ENCODE measurements at regions not wholly inside any gene's neighbourhood (a gene's known extent, or its start where the extent isn't known, plus 50 kb on each side); places are given as distances from the start of the nearest gene placed in this dataset.

DNA sequence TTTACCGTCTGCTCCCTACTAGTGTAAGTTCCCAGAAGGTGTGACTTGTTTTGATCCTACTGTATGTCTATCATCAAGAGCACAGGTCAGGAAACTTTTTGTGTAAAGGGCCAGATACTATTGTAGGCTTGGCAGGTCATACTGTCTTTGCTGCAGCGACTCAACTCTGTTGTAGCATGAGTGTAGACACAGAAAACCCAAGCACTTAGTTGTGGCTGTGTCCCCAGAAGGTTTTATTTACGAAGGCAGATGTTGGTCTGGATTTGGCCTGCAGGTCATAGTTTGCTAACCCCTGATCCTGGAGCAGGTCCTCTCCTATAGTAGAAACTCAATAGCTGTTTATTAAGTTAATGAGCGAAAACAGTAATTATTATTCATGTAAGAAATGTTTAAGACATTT, 365.9 kb upstream of the B3GALT2 start:
- no peak overlapping the region for H2AFZ ChIP-seq (replicated peaks)
- no peaks in the 10 kb centered on the region for H3K9me3 ChIP-seq (ENCODE audit: low read depth)
- H3K4me1 Mint-ChIP-seq: no peaks in the 10 kb centered on the region
- TF ChIP-seq EZH2phosphoT487 (IDR thresholded peaks at IDR 0.05): no peak
- no peak for TF ChIP-seq EZH2 (IDR thresholded peaks at IDR 0.05)
- TF ChIP-seq, protein P1, sequence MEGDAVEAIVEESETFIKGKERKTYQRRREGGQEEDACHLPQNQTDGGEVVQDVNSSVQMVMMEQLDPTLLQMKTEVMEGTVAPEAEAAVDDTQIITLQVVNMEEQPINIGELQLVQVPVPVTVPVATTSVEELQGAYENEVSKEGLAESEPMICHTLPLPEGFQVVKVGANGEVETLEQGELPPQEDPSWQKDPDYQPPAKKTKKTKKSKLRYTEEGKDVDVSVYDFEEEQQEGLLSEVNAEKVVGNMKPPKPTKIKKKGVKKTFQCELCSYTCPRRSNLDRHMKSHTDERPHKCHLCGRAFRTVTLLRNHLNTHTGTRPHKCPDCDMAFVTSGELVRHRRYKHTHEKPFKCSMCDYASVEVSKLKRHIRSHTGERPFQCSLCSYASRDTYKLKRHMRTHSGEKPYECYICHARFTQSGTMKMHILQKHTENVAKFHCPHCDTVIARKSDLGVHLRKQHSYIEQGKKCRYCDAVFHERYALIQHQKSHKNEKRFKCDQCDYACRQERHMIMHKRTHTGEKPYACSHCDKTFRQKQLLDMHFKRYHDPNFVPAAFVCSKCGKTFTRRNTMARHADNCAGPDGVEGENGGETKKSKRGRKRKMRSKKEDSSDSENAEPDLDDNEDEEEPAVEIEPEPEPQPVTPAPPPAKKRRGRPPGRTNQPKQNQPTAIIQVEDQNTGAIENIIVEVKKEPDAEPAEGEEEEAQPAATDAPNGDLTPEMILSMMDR (IDR thresholded peaks at IDR 0.05): no peak
- H3K27me3 Mint-ChIP-seq (ENCODE audit: insufficient read depth, low read depth): peaks cover 2% of the 10 kb centered on the region
- H3K36me3 Mint-ChIP-seq: no peaks in the 10 kb centered on the region
- no peaks in the 10 kb centered on the region for H3K79me2 ChIP-seq (ENCODE audit: low read depth)
- H4K20me1 ChIP-seq (ENCODE audit: low read depth): no peaks in the 10 kb centered on the region
- no peak overlapping the region for H3K4me2 ChIP-seq
- no peak for DNase-seq (ENCODE audit: low spot score)
- no peaks in the 10 kb centered on the region for H3F3A ChIP-seq (ENCODE audit: low read depth)
- H3K4me3 ChIP-seq: no peak overlapping the region
- no peak overlapping the region for H3K9ac ChIP-seq
- no peak overlapping the region for H3K27ac Mint-ChIP-seq
- no peaks in the 10 kb centered on the region for H3K36me3 ChIP-seq
- H3K27me3 ChIP-seq: no peaks in the 10 kb centered on the region
- H3K9me3 Mint-ChIP-seq: no peaks in the 10 kb centered on the region
- no peak overlapping the region for H3K4me3 Mint-ChIP-seq
- H3K4me1 ChIP-seq: no peaks in the 10 kb centered on the region
- H3K27ac ChIP-seq: no peak overlapping the region

DNA sequence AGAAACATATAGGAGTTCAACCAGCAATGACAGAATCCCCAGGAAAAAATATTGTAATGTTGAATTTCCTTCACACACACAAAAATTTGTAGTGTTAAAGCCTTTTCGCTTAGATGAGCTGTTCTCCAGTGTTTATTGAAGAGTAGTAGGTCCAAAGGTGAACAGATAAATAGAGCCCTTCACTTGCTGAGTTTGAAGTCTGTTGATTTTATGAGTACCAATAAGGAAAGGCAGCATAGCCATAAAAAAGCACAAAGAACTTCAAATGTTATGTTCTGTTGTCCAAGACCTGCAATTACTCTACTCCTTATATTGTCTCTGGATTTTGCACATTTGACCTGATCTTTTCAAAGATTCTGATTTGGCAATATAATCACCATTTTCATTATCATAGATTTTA, 362.7 kb upstream of the B3GALT2 start:
- H3F3A ChIP-seq (ENCODE audit: low read depth): no peaks in the 10 kb centered on the region
- peaks cover 2% of the 10 kb centered on the region for H3K27me3 Mint-ChIP-seq (ENCODE audit: insufficient read depth, low read depth)
- H3K9me3 ChIP-seq (ENCODE audit: low read depth): no peaks in the 10 kb centered on the region
- H3K9ac ChIP-seq: no peak overlapping the region
- H3K4me3 Mint-ChIP-seq: no peak overlapping the region
- no peak overlapping the region for H3K27ac ChIP-seq
- no peak overlapping the region for H3K4me2 ChIP-seq
- H3K4me3 ChIP-seq: no peak overlapping the region
- no peak for DNase-seq (ENCODE audit: low spot score)
- no peaks in the 10 kb centered on the region for H3K4me1 ChIP-seq
- no peak overlapping the region for H2AFZ ChIP-seq (replicated peaks)
- no peaks in the 10 kb centered on the region for H3K36me3 ChIP-seq
- H3K4me1 Mint-ChIP-seq: no peaks in the 10 kb centered on the region
- TF ChIP-seq EZH2phosphoT487 (IDR thresholded peaks at IDR 0.05) (no peak), EZH2 (IDR thresholded peaks at IDR 0.05) (no peak)
- TF ChIP-seq, protein P1 (IDR thresholded peaks at IDR 0.05): no peak
- H3K9me3 Mint-ChIP-seq: no peaks in the 10 kb centered on the region
- no peaks in the 10 kb centered on the region for H3K79me2 ChIP-seq (ENCODE audit: low read depth)
- no peak overlapping the region for H3K27ac Mint-ChIP-seq
- H4K20me1 ChIP-seq (ENCODE audit: low read depth): no peaks in the 10 kb centered on the region
- no peaks in the 10 kb centered on the region for H3K27me3 ChIP-seq
- H3K36me3 Mint-ChIP-seq: no peaks in the 10 kb centered on the region

DNA sequence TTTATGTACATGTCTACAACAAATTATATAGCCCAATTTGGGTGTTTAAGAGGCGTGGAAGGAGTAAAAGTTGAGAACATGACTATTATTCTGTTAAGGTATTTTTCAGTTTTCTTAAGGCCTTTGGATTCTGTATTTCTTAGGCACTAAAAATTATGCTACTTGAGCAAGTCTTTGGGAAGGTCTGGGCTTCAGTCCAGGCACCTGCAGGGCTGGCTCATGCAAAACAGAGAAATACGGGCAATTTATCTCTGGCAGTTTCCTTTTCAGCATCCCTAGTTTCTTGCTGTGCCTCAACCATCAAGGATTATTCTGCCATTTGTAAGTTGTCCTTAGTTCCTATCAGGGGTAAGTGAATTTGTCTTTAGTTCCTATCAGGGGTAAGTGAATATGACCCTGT, 358.8 kb upstream of the B3GALT2 start:
- H3K9ac ChIP-seq: no peak overlapping the region
- H3K4me1 ChIP-seq: peaks cover 7% of the 10 kb centered on the region
- TF ChIP-seq EZH2phosphoT487 (IDR thresholded peaks at IDR 0.05) (no peak), EZH2 (IDR thresholded peaks at IDR 0.05) (no peak)
- TF ChIP-seq, protein P1 (IDR thresholded peaks at IDR 0.05): no peak
- no peak overlapping the region for H3K27ac ChIP-seq
- peaks cover 10% of the 10 kb centered on the region for H3K4me1 Mint-ChIP-seq
- H3K27me3 ChIP-seq: no peaks in the 10 kb centered on the region
- H3K9me3 ChIP-seq (ENCODE audit: low read depth): no peaks in the 10 kb centered on the region
- no peak overlapping the region for H3K4me3 ChIP-seq
- no peak overlapping the region for H3K4me3 Mint-ChIP-seq
- no peaks in the 10 kb centered on the region for H3K36me3 ChIP-seq
- no peak overlapping the region for H2AFZ ChIP-seq (replicated peaks)
- H3K36me3 Mint-ChIP-seq: no peaks in the 10 kb centered on the region
- H3K4me2 ChIP-seq: no peak overlapping the region
- peaks cover 2% of the 10 kb centered on the region for H3K27me3 Mint-ChIP-seq (ENCODE audit: insufficient read depth, low read depth)
- no peaks in the 10 kb centered on the region for H3K79me2 ChIP-seq (ENCODE audit: low read depth)
- no peak for DNase-seq (ENCODE audit: low spot score)
- no peak overlapping the region for H3K27ac Mint-ChIP-seq
- no peaks in the 10 kb centered on the region for H4K20me1 ChIP-seq (ENCODE audit: low read depth)
- no peaks in the 10 kb centered on the region for H3K9me3 Mint-ChIP-seq
- H3F3A ChIP-seq (ENCODE audit: low read depth): no peaks in the 10 kb centered on the region

Measured in neural progenitor cell (in vitro differentiated cells).